Left lobe of liver (tissue), 2 donors: ENCODE measurements at regions not wholly inside any gene's neighbourhood (a gene's known extent, or its start where the extent isn't known, plus 50 kb on each side); places are given as distances from the start of the nearest gene placed in this dataset.
"Not testable (repeated sequence)": the region's sequence is repeated elsewhere in the genome, so short reads cannot be mapped to it uniquely, and the experiment has no call there.

Experiments
- ATAC-seq: fragments of 200-7000 bp; cut with Tn5 transposase; one replicate; pipeline ENCODE4 v1.9.1; 2020; ENCODE audit warnings: mild to moderate bottlenecking, moderate library complexity
- DNase-seq: peaks from one replicate; pipeline ENCODE4 v3.0.0-alpha.2; 2020; ENCODE audit warnings: low spot score
- donor health status: DM: no; HTN: no; CAD: no; lungs with moderate emphysema.
- donor health status: DM: no; HTN: yes; CAD: no.

DNA sequence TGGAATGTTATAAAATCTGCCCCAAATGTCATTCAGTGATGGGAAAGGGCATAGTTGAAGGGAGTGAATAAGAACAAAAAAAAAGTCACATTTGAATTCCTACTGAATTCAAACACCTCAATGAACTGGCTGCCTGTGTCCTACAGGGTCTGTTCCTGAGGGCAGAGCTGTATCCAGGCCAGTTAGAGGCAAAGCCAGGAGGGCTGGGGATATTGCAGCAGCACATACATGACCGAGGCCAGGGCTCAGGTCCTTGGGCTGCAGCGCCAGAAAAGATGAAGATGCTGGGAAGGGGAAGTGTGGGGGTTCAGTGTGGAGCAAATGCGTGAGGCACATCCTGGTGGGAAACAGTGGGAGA is 449.2 kb downstream of the SIPA1L2 start:
- DNase-seq, result no peak
- no peak for ATAC-seq

DNA sequence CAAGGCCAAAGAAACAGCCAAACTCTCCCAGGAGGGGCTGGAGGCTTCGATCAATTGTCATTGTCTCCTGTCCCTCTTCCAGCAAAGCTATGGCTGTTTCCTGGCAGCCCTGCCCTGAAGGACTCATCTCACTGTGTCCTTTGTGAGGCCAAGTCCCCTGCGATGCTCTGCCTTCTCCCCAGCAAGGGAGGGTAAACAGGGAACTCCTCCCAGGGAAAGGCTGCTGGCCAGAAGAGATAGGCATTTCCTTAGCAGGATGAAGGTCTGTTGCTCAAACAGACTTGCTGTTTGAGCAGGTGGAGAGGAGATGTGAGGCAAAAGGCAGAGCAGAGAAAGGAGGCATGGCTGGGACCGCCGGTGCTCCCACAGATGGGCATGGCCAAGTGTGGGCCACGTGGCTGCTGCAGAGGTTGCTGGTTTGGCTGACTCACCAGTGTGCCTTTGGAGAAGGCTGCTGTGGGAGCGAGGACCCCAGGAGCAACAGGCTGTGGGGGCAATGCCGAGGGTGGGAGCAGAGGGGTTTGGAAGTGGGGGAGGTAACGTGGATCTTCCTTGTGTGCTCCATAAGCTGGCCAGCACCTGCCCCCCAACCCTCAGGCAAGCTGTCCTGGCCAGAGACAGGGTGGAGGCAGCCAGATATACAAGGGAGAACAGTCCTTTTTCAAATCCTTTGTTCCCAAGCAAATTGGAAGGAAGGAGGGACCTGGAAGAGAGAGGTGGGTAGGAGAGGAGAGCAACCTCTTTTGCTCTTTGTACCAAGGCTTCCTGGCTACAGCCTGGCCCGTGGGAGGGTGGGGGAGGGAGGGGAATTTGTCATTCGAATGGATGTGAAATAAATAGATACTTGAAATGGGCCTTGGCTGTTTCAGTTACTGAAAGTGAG is 449.8 kb downstream of the SIPA1L2 start:
- DNase-seq, result no peak

DNA sequence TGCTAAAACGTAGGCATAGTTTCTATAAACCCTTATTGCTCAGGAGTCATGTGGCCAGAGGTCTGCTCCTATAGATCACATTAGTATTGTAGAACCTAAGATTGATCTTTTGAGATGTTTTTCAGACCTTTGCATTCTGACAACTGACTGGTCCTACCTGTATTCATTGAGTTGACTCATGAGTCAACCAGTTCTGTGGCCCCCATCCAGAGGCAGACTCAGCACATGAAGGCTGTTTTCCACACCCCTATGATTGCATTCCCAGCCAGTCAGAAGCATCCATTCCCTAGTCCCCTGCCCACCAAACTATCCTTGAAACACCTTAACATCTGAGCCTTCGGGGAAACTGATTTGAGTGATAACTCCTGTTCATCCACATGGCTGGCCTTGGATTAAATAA is 451.7 kb downstream of the SIPA1L2 start:
- no peak for ATAC-seq
- no peak for DNase-seq

More for the DNA sequence above, 449.8 kb downstream of the SIPA1L2 start:
- ATAC-seq, result no peak

DNA sequence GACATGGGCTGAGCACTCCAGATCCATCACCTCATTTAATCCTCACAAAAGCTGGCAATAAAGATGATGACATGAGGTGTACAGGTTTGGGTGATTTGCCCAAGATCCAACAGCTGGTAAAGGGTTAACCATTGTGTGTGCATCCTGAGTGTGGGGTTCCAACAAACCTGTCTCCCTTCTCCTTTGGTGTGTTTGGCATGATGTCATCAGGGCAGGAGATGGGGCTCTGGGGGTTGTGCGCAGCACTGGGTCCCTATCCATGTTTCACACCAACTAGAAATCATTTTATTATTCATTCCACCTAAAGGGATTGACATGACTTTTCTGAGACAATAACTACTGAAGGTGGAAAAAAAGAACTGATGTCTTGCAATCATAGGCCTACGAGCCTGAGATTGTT is 452.5 kb downstream of the SIPA1L2 start:
- DNase-seq (no peak), ATAC-seq (no peak)

DNA sequence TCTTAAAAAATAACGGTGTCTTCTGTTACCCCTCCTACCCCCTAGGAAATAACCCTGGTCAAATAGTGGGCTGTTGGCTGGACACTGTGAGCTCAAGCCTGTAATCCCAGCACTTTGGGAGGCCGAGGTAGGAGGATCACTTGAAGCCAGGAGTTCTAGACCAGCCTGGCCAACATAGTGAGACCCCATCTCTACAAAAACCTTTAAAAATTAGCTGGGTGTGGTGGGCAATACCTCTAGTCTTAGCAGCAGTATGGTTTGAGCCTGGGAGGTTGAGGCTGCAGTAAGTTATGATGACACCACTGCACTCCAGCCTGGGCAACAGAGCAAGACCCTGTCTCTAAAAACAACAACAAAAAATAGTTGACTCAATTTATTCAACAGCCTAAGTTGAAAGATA is 453.7 kb downstream of the SIPA1L2 start:
- DNase-seq, result no peak
- no peak for ATAC-seq

DNA sequence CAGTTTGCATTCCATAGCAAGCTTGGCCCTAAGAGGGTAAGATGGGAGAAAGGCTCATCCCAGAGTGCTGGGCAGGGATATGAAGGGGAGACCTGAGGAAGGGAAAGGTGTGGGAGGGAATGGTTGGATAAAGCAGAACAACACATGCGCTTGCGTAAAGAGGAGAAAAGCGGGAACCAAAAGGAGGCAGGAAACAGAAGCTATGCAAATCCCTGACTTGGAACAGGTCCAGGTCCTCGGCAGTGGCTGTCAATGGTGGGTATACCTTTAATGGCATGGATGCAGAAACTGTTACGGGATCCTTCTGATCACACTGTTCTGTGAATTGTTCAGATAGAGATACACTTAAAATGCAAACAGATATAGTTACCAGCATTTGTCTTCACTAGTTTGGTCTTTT is 455.6 kb downstream of the SIPA1L2 start:
- DNase-seq (no peak), ATAC-seq (no peak)

DNA sequence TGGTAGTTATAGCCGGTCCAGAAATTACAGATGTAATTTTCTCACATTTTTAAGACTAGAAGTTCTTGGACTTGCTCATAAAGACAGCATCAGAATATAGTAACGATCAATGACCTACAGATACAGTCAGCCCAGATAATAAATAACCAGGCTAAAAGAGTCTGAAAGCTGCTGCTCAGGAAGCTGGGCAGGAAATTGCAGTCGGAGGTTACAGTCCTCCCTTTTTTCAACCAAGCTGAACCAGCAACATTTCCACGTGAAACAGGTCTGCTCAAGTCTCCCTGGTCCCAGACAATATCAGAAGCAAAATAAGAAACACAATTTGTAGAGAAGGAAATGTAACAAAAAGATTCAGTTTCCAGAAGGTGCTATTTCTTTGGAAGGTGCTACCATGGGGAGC is 457.4 kb downstream of the SIPA1L2 start:
- no peak for DNase-seq

DNA sequence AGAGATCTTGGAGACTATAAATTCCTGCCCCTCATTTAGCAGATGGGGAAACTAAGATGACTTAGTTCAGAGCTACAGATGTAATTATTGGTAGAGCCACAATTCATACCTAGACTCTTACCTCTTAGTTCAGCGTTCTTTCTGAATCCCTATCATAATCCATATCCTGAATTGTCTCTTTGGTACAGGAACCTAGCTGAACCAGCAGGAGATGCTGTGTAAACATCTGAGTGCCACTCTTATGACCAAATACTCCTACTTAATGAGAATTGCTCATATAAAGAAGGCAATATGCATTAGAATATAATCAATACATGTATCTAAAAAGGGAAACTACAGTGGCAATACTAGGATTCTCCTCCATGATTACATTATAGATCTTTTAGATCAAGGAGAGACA is 459.0 kb downstream of the SIPA1L2 start:
- DNase-seq (no peak), ATAC-seq (no peak)

More for the DNA sequence above, 457.4 kb downstream of the SIPA1L2 start:
- no peak for ATAC-seq

DNA sequence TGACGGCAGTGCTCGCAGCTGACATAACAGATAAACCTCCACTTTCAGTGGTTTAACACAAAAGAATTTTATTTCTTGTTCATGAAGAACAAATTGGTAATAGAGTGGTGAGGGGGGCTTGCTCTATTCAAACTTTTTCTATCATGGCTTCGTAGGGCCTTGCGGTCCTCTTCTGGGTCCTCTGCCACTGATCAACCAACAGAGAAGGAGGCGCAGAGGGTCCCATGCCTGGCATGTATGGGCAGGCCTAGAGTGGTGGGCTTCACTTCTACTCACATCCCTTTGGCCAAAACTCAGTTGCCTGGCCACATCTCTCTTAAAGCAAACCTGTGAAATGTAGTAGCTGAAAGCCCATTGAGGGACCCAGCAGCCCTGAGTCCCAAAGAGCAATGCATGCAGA is 460.5 kb downstream of the SIPA1L2 start:
- DNase-seq (no peak), ATAC-seq (no peak)

DNA sequence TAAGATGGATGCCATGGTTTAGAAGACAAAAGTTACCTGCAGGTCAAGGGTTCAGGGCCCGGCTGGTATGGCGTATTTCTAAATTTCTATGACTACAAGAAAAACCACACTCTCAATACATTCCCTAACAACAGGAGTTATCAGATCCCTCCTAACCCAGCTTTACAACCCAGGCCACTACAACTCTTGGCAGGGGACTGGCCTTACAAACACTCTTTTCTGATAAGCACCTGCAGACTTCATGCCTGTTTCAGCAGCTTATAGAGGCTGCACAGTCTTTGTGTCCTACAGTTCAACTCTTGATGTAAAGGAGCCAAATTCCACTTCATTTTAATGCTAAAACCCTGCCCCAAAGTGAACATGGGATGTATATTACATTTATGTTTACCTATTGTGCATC is 461.4 kb downstream of the SIPA1L2 start:
- ATAC-seq (no peak), DNase-seq (no peak)

DNA sequence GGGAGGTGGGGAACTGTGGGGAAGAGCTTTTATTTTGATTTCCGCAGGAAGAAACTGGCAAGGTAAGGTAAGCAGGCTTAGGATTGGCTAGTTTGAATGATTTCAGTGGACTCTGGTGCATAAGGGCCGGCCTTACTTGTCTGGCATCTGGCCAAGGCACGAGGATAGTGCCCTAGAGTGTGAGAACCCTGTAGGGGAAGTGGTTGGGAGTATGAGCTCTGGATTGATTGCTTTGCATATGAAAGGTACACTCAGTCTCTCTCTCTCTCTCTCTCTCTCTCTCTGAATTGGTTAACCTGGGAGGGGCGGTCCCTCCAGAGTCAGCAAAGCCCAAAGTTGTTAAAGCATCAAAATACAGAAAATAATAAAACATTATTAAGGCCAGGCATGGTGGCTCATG is 463.0 kb downstream of the SIPA1L2 start:
- no peak for DNase-seq
- no peak for ATAC-seq

DNA sequence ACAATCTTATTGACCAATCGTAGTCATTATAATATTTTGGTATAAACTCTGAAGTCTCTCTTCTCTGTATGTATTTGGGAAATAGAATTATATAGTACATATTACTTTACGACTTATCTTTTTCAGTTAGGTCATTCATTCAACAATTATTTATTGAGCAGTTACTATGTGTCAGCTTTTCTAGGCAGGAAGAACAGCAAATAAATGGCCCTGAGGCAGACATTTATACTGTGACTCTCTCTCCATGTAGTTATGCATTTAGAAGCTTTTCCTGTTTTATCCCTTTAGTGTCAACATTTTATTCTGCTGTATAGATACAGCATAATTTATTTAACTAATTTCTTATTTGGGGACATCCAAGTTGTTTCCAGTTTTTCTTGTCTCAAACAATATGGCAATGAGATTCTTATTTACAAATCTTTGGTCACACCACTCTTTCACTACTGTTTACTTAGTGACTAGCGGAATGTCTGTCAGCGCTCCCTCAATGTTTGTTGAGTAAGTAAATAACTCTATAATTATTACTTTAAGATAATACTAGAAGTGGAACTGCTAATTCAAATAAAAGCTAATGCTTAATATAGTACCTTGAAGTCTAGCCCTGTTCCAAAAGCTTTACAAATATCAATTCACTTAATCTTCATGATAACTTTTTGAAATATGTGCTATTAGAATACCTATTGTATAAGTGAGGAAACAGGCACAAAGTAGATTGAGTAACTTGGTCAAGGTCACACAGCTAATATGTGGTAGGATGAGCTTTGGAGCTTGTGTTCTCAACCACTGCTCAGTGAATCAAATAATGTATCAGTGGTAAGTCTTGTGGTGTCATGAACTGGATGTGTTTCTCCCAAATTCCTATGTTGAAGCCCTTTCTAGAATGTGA is 465.6 kb downstream of the SIPA1L2 start:
- no peak for ATAC-seq

DNA sequence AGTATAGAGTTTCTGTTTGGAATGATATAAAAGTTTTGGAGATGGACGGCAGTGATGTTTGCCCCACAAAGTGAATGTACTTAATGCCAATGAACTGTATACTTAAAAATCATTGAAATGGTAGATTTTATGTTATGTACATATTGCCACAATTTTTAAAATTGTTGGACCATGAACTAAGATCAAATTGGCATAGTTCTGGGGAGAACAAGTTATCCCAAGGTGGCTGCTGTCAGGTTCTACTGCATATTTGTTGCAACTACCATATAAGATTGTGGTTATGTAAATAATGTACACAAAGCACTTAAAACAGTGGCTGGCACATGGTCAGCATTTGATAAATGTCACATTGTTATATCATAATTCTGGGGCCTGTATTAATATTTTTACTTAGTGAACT is 466.4 kb downstream of the SIPA1L2 start:
- DNase-seq (no peak), ATAC-seq (no peak)

More for the DNA sequence above, 465.6 kb downstream of the SIPA1L2 start:
- no peak for DNase-seq

DNA sequence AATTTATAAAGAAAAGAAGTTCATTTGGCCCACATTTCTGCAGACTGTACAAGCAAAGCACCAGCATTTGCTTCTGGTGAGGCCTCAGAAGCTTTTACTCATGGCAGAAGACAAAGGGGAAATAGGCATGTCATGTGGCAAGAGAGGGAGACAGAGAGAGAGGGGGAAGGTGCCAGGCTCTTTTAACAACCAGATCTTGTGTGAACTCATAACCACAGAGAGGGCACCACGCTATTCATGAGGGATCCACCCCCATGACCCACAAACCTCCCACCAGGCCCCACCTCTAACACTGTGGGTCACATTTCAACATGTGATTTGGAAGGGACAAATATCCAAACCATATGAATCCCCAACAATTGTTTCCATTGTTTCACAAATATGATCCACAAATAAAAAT is 467.9 kb downstream of the SIPA1L2 start:
- no peak for DNase-seq

DNA sequence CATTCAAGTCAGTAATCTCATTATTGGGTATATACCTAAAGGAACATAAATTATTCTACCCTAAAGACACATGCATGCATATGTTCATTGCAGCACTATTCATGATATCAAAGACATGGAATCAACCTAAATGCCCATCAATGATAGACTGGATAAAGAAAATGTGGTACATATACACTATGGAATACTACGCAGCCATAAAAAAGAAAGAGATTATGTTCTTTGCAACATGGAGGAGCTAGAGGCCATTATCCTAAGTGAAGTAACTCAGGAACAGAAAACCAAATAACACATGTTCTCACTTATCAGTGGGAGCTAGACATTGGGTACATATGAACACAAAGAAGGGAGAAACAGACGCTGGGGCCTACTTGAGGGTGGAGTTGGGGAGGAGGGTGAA is 471.4 kb downstream of the SIPA1L2 start:
- not testable (repeated sequence) for ATAC-seq, DNase-seq

More for the DNA sequence above, 467.9 kb downstream of the SIPA1L2 start:
- ATAC-seq, result no peak

DNA sequence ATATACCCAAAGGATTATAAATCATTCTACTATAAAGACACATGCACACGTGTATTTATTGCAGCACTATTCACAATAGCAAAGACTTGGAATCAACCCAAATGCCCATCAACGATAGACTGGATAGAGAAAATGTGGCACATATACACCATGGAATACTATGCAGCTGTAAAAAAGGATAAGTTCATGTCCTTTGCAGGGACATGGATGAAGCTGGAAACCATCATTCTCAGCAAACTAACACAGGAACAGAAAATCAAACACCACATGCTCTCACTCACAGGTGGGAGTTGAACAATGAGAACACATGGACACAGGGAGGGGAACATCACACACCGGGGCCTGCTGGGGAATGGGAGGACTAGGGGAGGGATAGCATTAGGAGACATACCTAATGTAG is 473.9 kb downstream of the SIPA1L2 start:
- ATAC-seq, DNase-seq: not testable (repeated sequence)

DNA sequence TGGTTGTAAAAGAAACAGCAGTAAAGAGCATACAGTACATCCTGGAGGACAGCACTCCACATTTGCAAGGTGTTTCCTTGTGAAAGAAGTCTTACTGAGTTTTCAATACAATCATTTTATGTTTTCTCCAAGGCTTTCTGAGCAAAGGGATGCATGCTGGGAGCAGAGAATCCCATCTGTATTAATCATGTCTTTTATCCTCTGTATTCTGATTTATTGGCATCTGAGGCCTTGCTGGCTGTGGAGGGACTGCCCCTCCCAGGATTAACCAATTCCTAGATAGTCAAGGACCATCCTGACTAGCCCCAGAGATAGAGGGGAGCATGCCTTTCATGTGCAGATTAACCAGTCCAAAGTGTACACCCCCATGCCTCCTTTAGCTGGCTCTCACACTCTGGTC is 476.3 kb downstream of the SIPA1L2 start:
- ATAC-seq (no peak), DNase-seq (no peak)

DNA sequence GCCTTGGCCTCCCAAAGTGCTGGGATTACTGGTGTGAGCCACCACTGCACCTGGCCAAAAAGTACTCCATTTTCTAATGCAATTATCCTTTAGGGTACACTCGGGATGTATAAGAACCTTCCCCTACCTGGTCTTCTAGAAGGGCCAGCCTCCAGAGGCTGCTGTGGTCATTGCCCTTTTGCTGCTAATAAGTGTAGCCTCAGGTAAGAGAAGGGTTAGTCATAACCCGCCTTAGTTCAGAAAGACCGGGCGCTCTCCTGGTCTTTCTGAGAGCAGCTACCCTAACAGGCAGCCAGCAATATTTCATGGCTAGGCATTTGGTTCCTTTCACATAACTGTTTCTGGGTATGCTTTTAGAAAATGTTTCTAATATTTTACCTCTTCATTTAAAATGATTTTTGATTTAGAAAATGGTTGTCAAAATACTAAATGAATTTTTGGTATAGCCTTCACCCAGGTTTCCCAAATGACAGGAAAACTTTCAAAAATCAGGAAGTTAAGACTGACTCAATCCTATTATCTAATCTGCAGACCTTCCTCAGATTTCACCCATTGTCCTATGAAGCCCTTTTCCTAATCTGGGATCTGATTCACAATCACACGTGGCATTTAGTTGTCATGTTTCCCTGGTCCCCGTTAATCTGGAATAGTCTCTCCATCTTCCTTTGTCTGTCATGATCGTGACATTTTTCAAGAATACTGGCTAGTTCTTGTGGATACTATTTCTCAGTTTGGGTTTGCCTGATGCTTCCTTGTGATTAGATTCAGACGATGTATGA is 479.0 kb downstream of the SIPA1L2 start:
- ATAC-seq, result no peak
- DNase-seq, result no peak

DNA sequence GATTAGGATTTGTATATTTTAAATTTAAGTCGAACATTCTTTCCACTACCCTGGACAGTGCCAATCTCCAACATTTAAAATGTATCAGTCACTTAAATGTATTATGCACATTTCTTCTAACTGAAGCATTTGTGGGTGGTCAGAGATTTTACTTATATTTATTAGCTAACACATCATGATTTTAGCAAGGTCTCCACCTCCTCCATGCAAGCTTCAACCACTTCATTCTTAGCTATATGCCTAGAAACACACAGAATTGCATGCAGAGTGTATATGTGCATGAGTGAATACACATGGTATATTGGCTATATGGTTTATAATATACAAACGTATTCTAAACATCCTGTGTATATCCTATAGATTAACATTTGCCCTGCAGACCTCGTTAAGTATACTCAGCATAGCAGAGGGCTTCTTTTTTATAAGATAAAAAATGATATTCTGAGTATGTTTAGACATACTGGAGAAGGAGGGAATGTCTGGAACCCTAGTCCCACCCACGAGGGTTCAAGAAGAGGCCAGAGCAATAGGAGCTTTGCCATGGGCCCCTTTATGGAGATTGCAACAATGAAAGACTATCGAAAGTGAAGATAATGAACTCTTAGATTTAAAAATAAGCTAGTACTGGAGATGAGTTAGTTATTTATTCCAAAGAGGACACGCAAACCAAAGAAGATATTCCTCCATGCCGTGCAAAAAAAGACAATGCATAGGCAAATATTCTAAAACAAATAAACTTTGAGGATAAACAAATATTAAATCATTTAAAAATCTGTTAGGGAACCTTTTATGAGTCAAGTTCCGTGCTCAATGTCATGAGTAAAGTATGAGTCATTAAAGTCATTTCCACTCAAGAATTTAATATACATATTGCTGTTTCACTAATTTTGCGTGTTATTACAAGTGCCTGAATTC is 480.4 kb downstream of the SIPA1L2 start:
- DNase-seq, result no peak
- no peak for ATAC-seq

DNA sequence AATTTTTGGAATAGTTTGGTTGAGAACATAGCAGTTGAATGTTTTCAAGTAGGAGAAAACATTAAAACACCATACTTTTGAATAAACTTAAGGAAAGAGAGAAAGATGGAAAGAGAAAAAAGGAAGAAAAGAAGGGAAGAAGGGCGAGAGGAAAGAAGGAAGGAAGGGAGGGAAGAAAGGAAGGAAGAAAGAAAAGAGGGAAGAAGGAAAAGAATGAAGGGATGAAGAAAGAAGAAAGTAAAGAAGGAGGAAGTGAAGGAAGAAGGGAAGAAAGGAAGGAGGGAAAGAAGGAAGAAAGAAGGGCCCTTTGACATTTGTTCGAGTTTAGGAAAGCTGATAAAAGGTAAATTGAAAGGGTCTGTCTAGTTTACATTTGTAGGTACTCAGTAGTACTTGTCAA is 482.7 kb downstream of the SIPA1L2 start:
- no peak for ATAC-seq
- no peak for DNase-seq
